ENCODE measurements at regions not wholly inside any gene's neighbourhood (a gene's known extent, or its start where the extent isn't known, plus 50 kb on each side); places are given as distances from the start of the nearest gene placed in this dataset.

GRCh38 chr6:21468461-21468860 lies 125.1 kb upstream of the SOX4 start:
- no peak for TF ChIP-seq CTCF (conservative IDR thresholded peaks at IDR 0.05; ENCODE audit: low read length)
- H3K4me3 ChIP-seq (ENCODE audit: low read length) = no peak overlapping the region
- no peak for DNase-seq (ENCODE audit: low read depth)

GRCh38 chr6:21469213-21469612 lies 124.3 kb upstream of the SOX4 start:
- DNase-seq (ENCODE audit: low read depth) = no peak
- no peak for TF ChIP-seq CTCF (conservative IDR thresholded peaks at IDR 0.05; ENCODE audit: low read length)
- no peak overlapping the region for H3K4me3 ChIP-seq (ENCODE audit: low read length)

- H3K4me3 ChIP-seq (ENCODE audit: low read length) = no peak overlapping the region
- TF ChIP-seq CTCF (conservative IDR thresholded peaks at IDR 0.05; ENCODE audit: low read length) = no peak
- no peak for DNase-seq (ENCODE audit: low read depth)
These were observed 117.4 kb upstream of the SOX4 start for GRCh38 chr6:21476112-21476511.

DNA sequence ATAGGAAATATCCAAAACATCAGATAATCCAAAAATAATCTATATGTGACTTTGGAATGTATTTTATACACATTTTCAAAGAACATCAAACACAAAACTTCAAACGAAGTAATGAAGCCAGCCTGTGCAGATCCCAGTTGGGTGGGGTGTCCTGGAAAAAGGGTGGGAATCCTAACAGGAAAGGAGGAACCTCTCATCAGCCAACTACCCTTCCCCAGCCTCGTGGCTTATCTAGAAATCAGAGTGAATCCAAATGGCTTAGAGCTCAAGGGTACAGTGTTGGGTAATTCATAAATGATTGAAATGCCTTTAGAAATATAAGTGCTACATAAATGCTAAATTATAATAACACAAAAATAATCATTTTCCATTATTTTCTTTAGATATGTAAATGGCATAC lies 115.1 kb upstream of the SOX4 start:
- no peak overlapping the region for H3K4me3 ChIP-seq (ENCODE audit: low read length)
- no peak for DNase-seq (ENCODE audit: low read depth)
- TF ChIP-seq CTCF (conservative IDR thresholded peaks at IDR 0.05; ENCODE audit: low read length) = no peak

- peak; percentile 1 for DNase-seq (ENCODE audit: low read depth)
- no peak for TF ChIP-seq CTCF (conservative IDR thresholded peaks at IDR 0.05; ENCODE audit: low read length)
- H3K4me3 ChIP-seq (ENCODE audit: low read length) = no peak overlapping the region
These were observed 114.5 kb upstream of the SOX4 start for GRCh38 chr6:21478883-21479539.

DNA sequence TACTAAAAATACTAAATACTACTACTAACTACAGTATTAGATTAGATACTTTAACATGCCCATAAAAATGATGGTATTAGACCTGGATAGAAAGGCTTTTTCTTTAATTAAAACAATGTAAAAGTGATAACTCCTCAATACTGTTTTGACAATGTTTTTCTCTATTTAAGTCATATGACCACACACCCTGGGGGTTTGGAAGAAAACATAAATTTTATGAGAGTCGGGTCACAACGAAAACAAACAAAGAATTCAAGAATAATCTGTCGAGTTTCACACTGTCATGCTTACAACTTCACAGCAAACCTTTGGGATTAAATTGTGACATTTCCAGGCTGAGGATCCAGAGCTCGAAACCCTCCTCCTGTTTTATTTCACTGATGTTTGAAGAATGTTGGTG lies 107.4 kb upstream of the SOX4 start:
- no peak for TF ChIP-seq CTCF (conservative IDR thresholded peaks at IDR 0.05; ENCODE audit: low read length)
- H3K4me3 ChIP-seq (ENCODE audit: low read length) = no peak overlapping the region
- no peak for DNase-seq (ENCODE audit: low read depth)

GRCh38 chr6:21489826-21490225 lies 103.7 kb upstream of the SOX4 start:
- TF ChIP-seq CTCF (conservative IDR thresholded peaks at IDR 0.05; ENCODE audit: low read length) = no peak
- DNase-seq (ENCODE audit: low read depth) = no peak
- H3K4me3 ChIP-seq (ENCODE audit: low read length) = no peak overlapping the region
